ENCODE measurements at regions not wholly inside any gene's neighbourhood (a gene's known extent, or its start where the extent isn't known, plus 50 kb on each side); places are given as distances from the start of the nearest gene placed in this dataset.

- Mint-ChIP-seq H3K4me3 (no peak overlapping the region), H3K27ac (ENCODE audit: unreplicated experiment) (no peak overlapping the region), H3K9me3 (peaks cover 12% of the 10 kb centered on the region), H3K27me3 (ENCODE audit: low read depth) (no peaks in the 10 kb centered on the region), H3K4me1 (peaks cover 4% of the 10 kb centered on the region), H3K36me3 (ENCODE audit: low read depth) (no peaks in the 10 kb centered on the region)
- no peak for TF ChIP-seq CTCF (conservative IDR thresholded peaks at IDR 0.05)
- no peak for DNase-seq (ENCODE audit: low read depth, low spot score)
Observed at GRCh38 chr2:5442736-5443135, 249.4 kb upstream of the SOX11 start.

DNA sequence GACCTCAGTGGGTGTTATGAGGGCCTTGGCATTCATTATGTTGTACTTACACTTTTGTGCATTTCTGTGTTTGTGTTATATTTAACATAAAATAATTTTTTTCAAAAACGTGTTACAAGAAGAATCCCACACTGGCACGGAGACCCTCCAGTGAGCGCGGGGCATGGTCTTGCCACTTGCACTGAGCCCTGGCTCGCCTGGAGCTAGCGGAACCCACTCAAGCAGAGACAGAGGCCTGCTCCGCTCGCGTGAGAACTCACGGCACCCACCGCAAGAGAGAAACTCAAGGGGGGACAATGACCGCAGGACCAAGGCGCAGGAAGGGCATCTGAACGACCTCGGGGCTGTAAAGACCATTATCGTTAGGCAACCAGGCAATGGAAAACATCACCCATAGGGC is 248.0 kb upstream of the SOX11 start:
- no peaks in the 10 kb centered on the region for H3K36me3 Mint-ChIP-seq (ENCODE audit: low read depth)
- no peak for DNase-seq (ENCODE audit: low read depth, low spot score)
- H3K27ac Mint-ChIP-seq (ENCODE audit: unreplicated experiment): no peak overlapping the region
- no peak overlapping the region for H3K4me3 Mint-ChIP-seq
- H3K27me3 Mint-ChIP-seq (ENCODE audit: low read depth): no peaks in the 10 kb centered on the region
- TF ChIP-seq CTCF (conservative IDR thresholded peaks at IDR 0.05): no peak
- H3K9me3 Mint-ChIP-seq: peaks cover 10% of the 10 kb centered on the region
- peaks cover 4% of the 10 kb centered on the region for H3K4me1 Mint-ChIP-seq

DNA sequence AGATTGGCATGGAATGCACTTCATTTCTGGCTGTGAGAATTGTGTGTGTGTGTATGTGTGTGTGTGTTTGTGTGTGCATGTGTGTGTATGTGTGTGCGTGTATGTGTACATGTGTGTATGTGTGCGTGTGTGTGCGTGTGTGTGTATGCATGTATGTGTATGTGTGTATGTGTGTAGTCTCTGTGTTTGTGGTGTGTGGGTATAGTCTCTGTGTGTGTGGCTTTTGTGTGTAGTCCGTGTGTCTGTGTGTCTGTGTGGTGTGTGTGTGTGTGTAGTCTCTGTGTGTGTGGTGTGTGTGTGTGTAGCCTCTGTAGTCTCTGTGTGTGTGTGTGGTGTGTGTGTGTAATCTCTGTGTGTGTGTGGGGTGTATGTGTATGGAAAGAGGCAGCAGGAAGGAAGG is 247.3 kb upstream of the SOX11 start:
- TF ChIP-seq CTCF (conservative IDR thresholded peaks at IDR 0.05): no peak
- H3K27ac Mint-ChIP-seq (ENCODE audit: unreplicated experiment): no peak overlapping the region
- peaks cover 4% of the 10 kb centered on the region for H3K4me1 Mint-ChIP-seq
- DNase-seq (ENCODE audit: low read depth, low spot score): no peak
- no peak overlapping the region for H3K4me3 Mint-ChIP-seq
- H3K36me3 Mint-ChIP-seq (ENCODE audit: low read depth): no peaks in the 10 kb centered on the region
- peaks cover 9% of the 10 kb centered on the region for H3K9me3 Mint-ChIP-seq
- no peaks in the 10 kb centered on the region for H3K27me3 Mint-ChIP-seq (ENCODE audit: low read depth)

DNA sequence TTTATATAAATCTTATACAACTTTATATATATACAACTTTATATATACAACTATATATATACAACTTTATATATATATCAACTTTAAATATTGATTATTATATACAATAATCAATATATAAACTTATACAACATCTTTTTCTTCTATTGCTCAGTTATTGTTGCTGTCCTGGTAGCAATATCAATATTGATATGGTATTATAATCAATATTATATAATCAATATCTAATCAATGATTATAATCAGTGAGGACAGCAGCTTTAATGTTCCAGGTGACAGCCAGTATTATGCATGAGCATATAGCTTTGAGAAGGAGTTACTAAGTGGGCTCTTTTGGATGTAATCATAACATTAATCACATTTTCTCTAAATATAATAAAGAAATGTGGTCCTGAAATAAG is 242.3 kb upstream of the SOX11 start:
- H3K4me3 Mint-ChIP-seq: no peak overlapping the region
- no peak for DNase-seq (ENCODE audit: low read depth, low spot score)
- TF ChIP-seq CTCF (conservative IDR thresholded peaks at IDR 0.05): no peak
- no peak overlapping the region for H3K27ac Mint-ChIP-seq (ENCODE audit: unreplicated experiment)
- H3K9me3 Mint-ChIP-seq: peaks cover 4% of the 10 kb centered on the region
- peaks cover 9% of the 10 kb centered on the region for H3K4me1 Mint-ChIP-seq
- H3K27me3 Mint-ChIP-seq (ENCODE audit: low read depth): no peaks in the 10 kb centered on the region
- no peaks in the 10 kb centered on the region for H3K36me3 Mint-ChIP-seq (ENCODE audit: low read depth)

DNA sequence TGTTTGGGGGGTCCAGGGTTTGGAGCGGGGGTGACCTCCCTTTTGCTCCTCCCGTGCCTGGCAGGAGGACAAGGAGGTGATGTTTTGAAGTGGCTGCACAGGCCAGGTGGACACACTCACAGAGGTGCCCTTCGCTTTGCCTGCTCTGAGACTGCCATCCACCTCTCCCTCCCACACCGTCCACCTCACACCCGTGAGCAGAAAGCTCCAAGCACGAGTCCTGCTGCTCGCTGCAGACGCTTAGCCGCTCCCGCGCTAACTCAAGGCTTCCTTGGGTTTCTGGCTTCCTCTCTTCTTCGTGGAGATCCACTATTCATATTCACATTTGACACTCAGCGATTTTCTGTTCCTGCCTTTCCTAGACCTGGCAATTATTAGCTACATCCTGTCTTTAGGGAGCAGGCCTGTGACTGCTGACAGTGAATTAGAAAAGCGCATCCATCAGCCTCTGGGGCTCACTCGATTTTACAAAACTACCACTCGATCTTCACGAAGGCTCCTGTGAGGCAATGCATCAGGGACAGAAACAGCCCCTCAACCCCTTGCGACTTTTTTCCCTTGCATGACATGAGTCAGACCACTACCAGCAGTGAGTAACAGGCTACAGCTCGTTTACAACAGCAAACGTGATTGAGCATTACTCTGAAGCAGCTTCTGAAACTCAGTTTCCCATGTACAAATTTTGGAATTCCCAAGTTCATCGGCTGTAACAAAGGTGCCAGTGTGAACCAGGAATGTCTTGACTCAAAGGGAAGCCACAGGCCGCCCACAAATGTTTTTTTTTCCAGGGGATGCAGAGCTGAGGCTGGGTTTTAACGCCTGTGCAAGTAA is 238.7 kb upstream of the SOX11 start:
- Mint-ChIP-seq H3K27me3 (ENCODE audit: low read depth) (no peaks in the 10 kb centered on the region), H3K9me3 (peaks cover 2% of the 10 kb centered on the region), H3K4me3 (no peak overlapping the region), H3K27ac (ENCODE audit: unreplicated experiment) (no peak overlapping the region), H3K4me1 (peaks cover 6% of the 10 kb centered on the region), H3K36me3 (ENCODE audit: low read depth) (no peaks in the 10 kb centered on the region)
- no peak for DNase-seq (ENCODE audit: low read depth, low spot score)
- TF ChIP-seq CTCF (conservative IDR thresholded peaks at IDR 0.05): no peak

Data from neural crest cell (in vitro differentiated cells).